OCI-LY1 (cell line): ENCODE measurements at regions not wholly inside any gene's neighbourhood (a gene's known extent, or its start where the extent isn't known, plus 50 kb on each side); places are given as distances from the start of the nearest gene placed in this dataset.

Source experiments
- H2AFZ ChIP-seq: fragments of 200-600 bp; sonication (generic), shearing (Covaris generic); 2 replicates; pipeline ENCODE4 v1.6.0; 2014; ENCODE audit warnings: antibody characterized with exemption, mild to moderate bottlenecking, low read length
- H3F3A ChIP-seq: fragments of 200-600 bp; sonication (generic), shearing (Covaris generic); 2 replicates; pipeline ENCODE4 v1.6.0; 2014; ENCODE audit warnings: mild to moderate bottlenecking, antibody characterized with exemption, low read length, moderate library complexity; ENCODE audit not compliant: insufficient read depth
- H3K27ac ChIP-seq: fragments of 200-600 bp; sonication (generic); 2 replicates; pipeline ENCODE4 v1.5.1; 2014; ENCODE audit warnings: low read length, mixed run types, mild to moderate bottlenecking, low read depth; ENCODE audit not compliant: poor library complexity, severe bottlenecking
- H3K27me3 ChIP-seq: fragments of 200-600 bp; sonication (generic); 2 replicates; pipeline ENCODE4 v1.6.0; 2014; ENCODE audit warnings: antibody characterized with exemption, mild to moderate bottlenecking, low read length, moderate library complexity; ENCODE audit not compliant: insufficient read depth
- H3K36me3 ChIP-seq: fragments of 200-600 bp; sonication (generic); 2 replicates; pipeline ENCODE4 v1.6.1; 2014; ENCODE audit warnings: mild to moderate bottlenecking, antibody characterized with exemption, low read length, moderate library complexity, mixed read lengths; ENCODE audit not compliant: insufficient read depth
- H3K4me1 ChIP-seq: fragments of 200-600 bp; sonication (generic); 2 replicates; pipeline ENCODE4 v1.5.1; 2014; ENCODE audit warnings: mild to moderate bottlenecking, low read length, moderate library complexity; ENCODE audit not compliant: insufficient read depth, severe bottlenecking
- H3K4me2 ChIP-seq: fragments of 200-600 bp; sonication (generic), shearing (Covaris generic); 2 replicates; pipeline ENCODE4 v1.6.1; 2014; ENCODE audit warnings: low read length
- H3K4me3 ChIP-seq: fragments of 200-600 bp; sonication (generic); 2 replicates; pipeline ENCODE4 v1.5.1; 2014; ENCODE audit warnings: low read length, low read depth, mild to moderate bottlenecking, mixed read lengths; ENCODE audit not compliant: poor library complexity, severe bottlenecking
- H3K79me2 ChIP-seq: fragments of 200-600 bp; shearing (Covaris generic); 2 replicates; pipeline ENCODE4 v1.6.1; 2016; ENCODE audit warnings: mixed run types, low read length, mixed read lengths; ENCODE audit not compliant: insufficient read depth
- H3K9ac ChIP-seq: fragments of 200-600 bp; sonication (generic), shearing (Covaris generic); 2 replicates; pipeline ENCODE4 v1.6.1; 2014; ENCODE audit warnings: mild to moderate bottlenecking, low read length, mixed read lengths
- H3K9me2 ChIP-seq: fragments of 200-600 bp; sonication (generic), shearing (Covaris generic); 2 replicates; pipeline ENCODE4 v1.6.1; 2014; ENCODE audit warnings: low read depth, mild to moderate bottlenecking, low read length, mixed read lengths
- H3K9me3 ChIP-seq: fragments of 200-600 bp; shearing (Covaris generic); 2 replicates; pipeline ENCODE4 v1.6.1; 2014; ENCODE audit warnings: low read length, mixed read lengths
- H4K20me1 ChIP-seq: fragments of 200-600 bp; sonication (generic), shearing (Covaris generic); 2 replicates; pipeline ENCODE4 v1.6.0; 2016; ENCODE audit warnings: mild to moderate bottlenecking, low read length; ENCODE audit not compliant: insufficient read depth
- EZH2 ChIP-seq: fragments of 200-600 bp; sonication (generic), shearing (Covaris generic); IDR thresholded peaks from 2 replicates; pipeline ENCODE4 v1.8.0; 2017; ENCODE audit warnings: borderline replicate concordance, mixed run types, mild to moderate bottlenecking, antibody characterized with exemption, low read length, moderate library complexity, mixed read lengths
- TF ChIP-seq, protein P1 (sequence below): fragments of 200-600 bp; sonication (generic), shearing (Covaris generic); IDR thresholded peaks from 2 replicates; pipeline ENCODE4 v1.5.1; 2017; ENCODE audit warnings: mild to moderate bottlenecking, antibody characterized with exemption, low read length, moderate library complexity, mixed read lengths

GRCh38 chr1:245095903-245096302, 58.9 kb upstream of the KIF26B start:
- H3K9me3 ChIP-seq = no peaks in the 10 kb centered on the region
- H3K4me3 ChIP-seq = no peak overlapping the region
- H3F3A ChIP-seq = no peaks in the 10 kb centered on the region
- no peaks in the 10 kb centered on the region for H3K79me2 ChIP-seq
- TF ChIP-seq, protein P1, sequence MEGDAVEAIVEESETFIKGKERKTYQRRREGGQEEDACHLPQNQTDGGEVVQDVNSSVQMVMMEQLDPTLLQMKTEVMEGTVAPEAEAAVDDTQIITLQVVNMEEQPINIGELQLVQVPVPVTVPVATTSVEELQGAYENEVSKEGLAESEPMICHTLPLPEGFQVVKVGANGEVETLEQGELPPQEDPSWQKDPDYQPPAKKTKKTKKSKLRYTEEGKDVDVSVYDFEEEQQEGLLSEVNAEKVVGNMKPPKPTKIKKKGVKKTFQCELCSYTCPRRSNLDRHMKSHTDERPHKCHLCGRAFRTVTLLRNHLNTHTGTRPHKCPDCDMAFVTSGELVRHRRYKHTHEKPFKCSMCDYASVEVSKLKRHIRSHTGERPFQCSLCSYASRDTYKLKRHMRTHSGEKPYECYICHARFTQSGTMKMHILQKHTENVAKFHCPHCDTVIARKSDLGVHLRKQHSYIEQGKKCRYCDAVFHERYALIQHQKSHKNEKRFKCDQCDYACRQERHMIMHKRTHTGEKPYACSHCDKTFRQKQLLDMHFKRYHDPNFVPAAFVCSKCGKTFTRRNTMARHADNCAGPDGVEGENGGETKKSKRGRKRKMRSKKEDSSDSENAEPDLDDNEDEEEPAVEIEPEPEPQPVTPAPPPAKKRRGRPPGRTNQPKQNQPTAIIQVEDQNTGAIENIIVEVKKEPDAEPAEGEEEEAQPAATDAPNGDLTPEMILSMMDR = no peak
- TF ChIP-seq EZH2 = no peak
- H3K4me2 ChIP-seq = no peak overlapping the region
- no peak overlapping the region for H2AFZ ChIP-seq
- no peaks in the 10 kb centered on the region for H3K27me3 ChIP-seq
- H4K20me1 ChIP-seq = no peaks in the 10 kb centered on the region
- H3K36me3 ChIP-seq = no peaks in the 10 kb centered on the region
- no peak overlapping the region for H3K9ac ChIP-seq
- no peaks in the 10 kb centered on the region for H3K4me1 ChIP-seq
- H3K9me2 ChIP-seq = no peaks in the 10 kb centered on the region
- H3K27ac ChIP-seq = no peak overlapping the region

GRCh38 chr1:245094954-245095353, 59.8 kb upstream of the KIF26B start:
- H3K4me2 ChIP-seq = no peak overlapping the region
- H3K9ac ChIP-seq = no peak overlapping the region
- no peaks in the 10 kb centered on the region for H3K4me1 ChIP-seq
- no peaks in the 10 kb centered on the region for H3K79me2 ChIP-seq
- no peak for TF ChIP-seq EZH2
- TF ChIP-seq, protein P1 = no peak
- H2AFZ ChIP-seq = no peak overlapping the region
- H3K36me3 ChIP-seq = no peaks in the 10 kb centered on the region
- H3K9me3 ChIP-seq = no peaks in the 10 kb centered on the region
- no peaks in the 10 kb centered on the region for H4K20me1 ChIP-seq
- no peak overlapping the region for H3K4me3 ChIP-seq
- no peaks in the 10 kb centered on the region for H3K27me3 ChIP-seq
- H3K9me2 ChIP-seq = no peaks in the 10 kb centered on the region
- H3K27ac ChIP-seq = no peak overlapping the region
- no peaks in the 10 kb centered on the region for H3F3A ChIP-seq

DNA sequence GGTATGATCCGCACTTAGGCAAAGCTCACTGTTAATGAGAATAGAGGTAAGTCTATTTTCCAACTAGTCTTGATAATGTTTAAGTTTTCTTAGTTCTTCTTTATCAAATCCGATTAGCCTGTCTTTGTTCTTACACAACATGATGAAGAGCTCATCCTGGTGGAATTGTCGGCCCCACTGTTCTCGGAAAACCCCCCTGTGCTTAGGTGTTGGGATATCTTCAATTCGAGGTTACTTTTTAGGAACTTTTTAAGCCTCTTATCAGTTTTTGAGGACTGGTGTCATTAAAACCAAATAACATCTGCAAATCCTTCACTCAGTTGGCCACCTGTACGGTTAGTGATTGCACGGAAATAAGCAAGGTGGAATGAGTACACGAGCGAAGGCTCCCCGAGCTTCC, 60.7 kb upstream of the KIF26B start:
- Histone ChIP-seq H3K27me3 (no peaks in the 10 kb centered on the region), H3K79me2 (no peaks in the 10 kb centered on the region), H3K27ac (no peak overlapping the region), H3K4me3 (no peak overlapping the region), H3K36me3 (no peaks in the 10 kb centered on the region), H3K9me2 (no peaks in the 10 kb centered on the region), H3K4me1 (no peaks in the 10 kb centered on the region), H4K20me1 (no peaks in the 10 kb centered on the region), H3K4me2 (no peak overlapping the region), H3F3A (no peaks in the 10 kb centered on the region), H2AFZ (no peak overlapping the region), H3K9ac (no peak overlapping the region), H3K9me3 (no peaks in the 10 kb centered on the region)
- TF ChIP-seq, protein P1 = no peak
- no peak for TF ChIP-seq EZH2

DNA sequence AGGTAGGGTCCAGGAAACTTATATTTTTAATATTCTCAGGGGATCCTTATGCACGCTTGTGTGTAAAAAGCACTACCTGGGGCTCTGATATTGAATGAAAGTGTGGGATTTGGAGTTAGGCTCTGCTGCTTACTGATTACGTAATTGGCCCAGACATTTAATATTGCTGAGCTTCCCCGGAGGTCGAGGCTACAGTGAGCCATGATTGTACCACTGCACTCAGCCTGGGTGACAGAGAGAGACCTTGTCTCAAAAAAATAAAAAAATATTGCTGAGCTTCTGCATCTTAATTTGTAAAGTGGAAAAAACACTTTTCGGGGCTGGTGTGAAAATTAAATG, 62.2 kb upstream of the KIF26B start:
- H3K79me2 ChIP-seq = no peaks in the 10 kb centered on the region
- H3K36me3 ChIP-seq = no peaks in the 10 kb centered on the region
- no peaks in the 10 kb centered on the region for H4K20me1 ChIP-seq
- no peaks in the 10 kb centered on the region for H3K9me3 ChIP-seq
- H3F3A ChIP-seq = no peaks in the 10 kb centered on the region
- no peak overlapping the region for H3K9ac ChIP-seq
- no peak overlapping the region for H3K4me3 ChIP-seq
- no peaks in the 10 kb centered on the region for H3K4me1 ChIP-seq
- TF ChIP-seq, protein P1 = no peak
- no peak for TF ChIP-seq EZH2
- H3K4me2 ChIP-seq = no peak overlapping the region
- H3K9me2 ChIP-seq = no peaks in the 10 kb centered on the region
- no peak overlapping the region for H2AFZ ChIP-seq
- H3K27ac ChIP-seq = no peak overlapping the region
- no peaks in the 10 kb centered on the region for H3K27me3 ChIP-seq
